BE2C (cell line): ENCODE measurements at regions not wholly inside any gene's neighbourhood (a gene's known extent, or its start where the extent isn't known, plus 50 kb on each side); places are given as distances from the start of the nearest gene placed in this dataset.

Experiments
- DNase-seq: peaks from one replicate; pipeline ENCODE4 v3.0.0-alpha.2; 2020
- H3K27me3 ChIP-seq: fragments of 250-450 bp; sonication (Bioruptor Pico); 2 replicates; pipeline ENCODE4 v1.5.1; 2020; ENCODE audit warnings: mild to moderate bottlenecking
- H3K36me3 ChIP-seq: fragments of 250-450 bp; sonication (Bioruptor Pico); 2 replicates; pipeline ENCODE4 v1.5.1; 2020; ENCODE audit warnings: mild to moderate bottlenecking
- H3K4me1 ChIP-seq: fragments of 250-450 bp; sonication (Bioruptor Pico); 2 replicates; pipeline ENCODE4 v1.5.1; 2020
- H3K4me3 ChIP-seq: 2 replicates; pipeline ENCODE4 v1.5.1; 2011; ENCODE audit warnings: low read depth, low read length
- H3K9me3 ChIP-seq: fragments of 250-450 bp; sonication (Bioruptor Pico); 2 replicates; pipeline ENCODE4 v1.5.1; 2020
- CTCF ChIP-seq: IDR thresholded peaks from 2 replicates; pipeline ENCODE4 v1.5.1; 2012; ENCODE audit warnings: mild to moderate bottlenecking, low read depth, low read length

GRCh38 chr2:4515871-4516761 is 812.7 kb downstream of the DCDC2C start:
- no peaks in the 10 kb centered on the region for H3K36me3 ChIP-seq
- no peak for DNase-seq
- no peak overlapping the region for H3K4me3 ChIP-seq
- H3K4me1 ChIP-seq: no peaks in the 10 kb centered on the region
- no peaks in the 10 kb centered on the region for H3K27me3 ChIP-seq
- no peak for TF ChIP-seq CTCF
- no peaks in the 10 kb centered on the region for H3K9me3 ChIP-seq

GRCh38 chr2:4518596-4518995 is 815.2 kb downstream of the DCDC2C start:
- no peak for TF ChIP-seq CTCF
- Histone ChIP-seq H3K36me3 (no peaks in the 10 kb centered on the region), H3K9me3 (no peaks in the 10 kb centered on the region), H3K4me1 (no peaks in the 10 kb centered on the region), H3K4me3 (no peak overlapping the region), H3K27me3 (no peaks in the 10 kb centered on the region)
- DNase-seq: no peak

- H3K9me3 ChIP-seq: no peaks in the 10 kb centered on the region
- no peaks in the 10 kb centered on the region for H3K36me3 ChIP-seq
- H3K27me3 ChIP-seq: no peaks in the 10 kb centered on the region
- DNase-seq: no peak
- no peak overlapping the region for H3K4me3 ChIP-seq
- TF ChIP-seq CTCF: no peak
- H3K4me1 ChIP-seq: no peaks in the 10 kb centered on the region
Observed at GRCh38 chr2:4522498-4523421, 819.4 kb downstream of the DCDC2C start.

GRCh38 chr2:4527416-4527815 is 824.0 kb downstream of the DCDC2C start:
- Histone ChIP-seq H3K36me3 (no peaks in the 10 kb centered on the region), H3K4me1 (no peaks in the 10 kb centered on the region), H3K4me3 (no peak overlapping the region), H3K27me3 (no peaks in the 10 kb centered on the region), H3K9me3 (no peaks in the 10 kb centered on the region)
- TF ChIP-seq CTCF: no peak
- no peak for DNase-seq

GRCh38 chr2:4528246-4528645 is 824.9 kb downstream of the DCDC2C start:
- no peak overlapping the region for H3K4me3 ChIP-seq
- TF ChIP-seq CTCF: no peak
- H3K9me3 ChIP-seq: no peaks in the 10 kb centered on the region
- DNase-seq: no peak
- no peaks in the 10 kb centered on the region for H3K4me1 ChIP-seq
- H3K27me3 ChIP-seq: no peaks in the 10 kb centered on the region
- no peaks in the 10 kb centered on the region for H3K36me3 ChIP-seq
